A673 (cell line): ENCODE measurements at regions not wholly inside any gene's neighbourhood (a gene's known extent, or its start where the extent isn't known, plus 50 kb on each side); places are given as distances from the start of the nearest gene placed in this dataset.
"Not testable (repeated sequence)": the region's sequence is repeated elsewhere in the genome, so short reads cannot be mapped to it uniquely, and the experiment has no call there.

Experiments
- CTCF ChIP-seq: fragments of 300-800, 200-600 bp; sonication (generic); conservative IDR thresholded peaks from 2 replicates; pipeline ENCODE4 v1.5.1; 2017; ENCODE audit warnings: low read depth, mild to moderate bottlenecking, antibody characterized with exemption, low read length, moderate library complexity, mixed read lengths
- EZH2 ChIP-seq: fragments of 200-600 bp; sonication (generic); IDR thresholded peaks from 2 replicates; pipeline ENCODE4 v1.6.1; 2017; ENCODE audit warnings: borderline replicate concordance, low read depth, mild to moderate bottlenecking, mixed read lengths, antibody characterized with exemption, low read length; ENCODE audit not compliant: poor library complexity, severe bottlenecking

DNA sequence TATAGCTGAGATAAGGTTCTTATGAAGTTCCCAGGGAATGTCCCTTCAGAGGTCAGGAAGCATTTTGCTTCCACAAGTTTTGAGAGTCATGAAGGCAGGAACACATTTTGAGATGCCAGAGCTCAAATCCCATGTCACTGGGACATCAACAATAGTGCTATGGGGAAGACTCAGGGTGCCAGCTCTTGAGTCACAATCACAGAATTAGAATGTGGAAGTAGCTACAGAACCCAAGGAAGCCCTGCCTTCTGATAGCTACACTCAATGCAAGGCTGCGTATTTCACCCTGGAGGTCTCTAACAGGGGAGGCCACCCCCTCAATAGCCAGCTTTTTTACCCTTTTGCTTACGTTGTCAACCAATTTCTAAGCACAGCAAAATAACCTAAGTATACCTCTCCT is 141.3 kb downstream of the FAM72B start:
- TF ChIP-seq CTCF, EZH2: not testable (repeated sequence)
